ENCODE measurements at regions not wholly inside any gene's neighbourhood (a gene's known extent, or its start where the extent isn't known, plus 50 kb on each side); places are given as distances from the start of the nearest gene placed in this dataset.

DNA sequence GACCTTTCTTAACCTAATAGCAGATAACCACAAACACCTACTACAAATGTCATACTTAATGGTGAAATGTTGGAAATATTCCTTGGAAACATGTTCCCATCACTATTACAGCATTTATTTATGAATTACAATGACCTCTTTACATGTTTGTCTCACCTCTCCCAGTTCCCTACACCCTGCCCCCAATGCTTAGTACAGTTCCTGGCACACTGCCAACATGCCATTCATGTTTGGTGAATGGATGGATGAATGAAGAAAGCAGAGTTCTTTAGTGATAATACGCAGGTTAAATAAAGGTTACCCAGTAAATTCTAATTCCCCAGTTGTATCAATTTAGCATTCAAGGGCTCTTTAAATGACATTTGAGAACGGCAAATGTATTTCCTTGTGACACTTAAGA, 259.9 kb upstream of the ATP11B start:
- Mint-ChIP-seq H3K4me3 (no peak overlapping the region), H3K4me1 (no peaks in the 10 kb centered on the region), H3K36me3 (ENCODE audit: low read depth) (no peaks in the 10 kb centered on the region), H3K9me3 (no peaks in the 10 kb centered on the region), H3K27ac (no peak overlapping the region), H3K27me3 (no peaks in the 10 kb centered on the region)
- DNase-seq: no peak
- ChIA-PET POLR2A (no interaction called here), CTCF (no interaction called here)

DNA sequence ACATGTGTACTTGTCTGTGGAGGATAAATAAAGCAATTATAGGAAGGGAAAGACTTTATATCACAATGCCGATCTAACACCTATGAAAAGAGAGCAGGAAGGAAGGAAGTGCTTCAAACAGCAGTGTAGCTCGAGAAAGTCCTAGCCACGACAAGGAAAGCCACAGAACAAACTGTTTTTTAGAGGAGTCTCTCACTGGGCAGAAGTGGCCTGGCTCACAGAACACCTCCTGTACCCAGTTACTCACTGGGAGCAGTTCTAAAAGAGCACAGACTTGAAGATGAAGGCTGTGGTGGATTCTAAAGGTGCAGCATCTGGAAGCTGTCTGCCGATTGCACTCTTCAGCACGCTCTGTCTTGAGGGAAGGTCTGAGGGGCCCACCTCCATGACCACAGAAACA, 248.8 kb upstream of the ATP11B start:
- Mint-ChIP-seq H3K27ac (no peak overlapping the region), H3K4me3 (no peak overlapping the region), H3K4me1 (no peaks in the 10 kb centered on the region), H3K36me3 (ENCODE audit: low read depth) (no peaks in the 10 kb centered on the region), H3K27me3 (peaks cover 2% of the 10 kb centered on the region), H3K9me3 (no peaks in the 10 kb centered on the region)
- DNase-seq: no peak
- ChIA-PET CTCF (interaction anchor here (1.2 kb wide), 1 partner anchor 19 kb away, joined by 3 read pairs; no protein-coding TSS in a partner anchor), POLR2A (no interaction called here)

DNA sequence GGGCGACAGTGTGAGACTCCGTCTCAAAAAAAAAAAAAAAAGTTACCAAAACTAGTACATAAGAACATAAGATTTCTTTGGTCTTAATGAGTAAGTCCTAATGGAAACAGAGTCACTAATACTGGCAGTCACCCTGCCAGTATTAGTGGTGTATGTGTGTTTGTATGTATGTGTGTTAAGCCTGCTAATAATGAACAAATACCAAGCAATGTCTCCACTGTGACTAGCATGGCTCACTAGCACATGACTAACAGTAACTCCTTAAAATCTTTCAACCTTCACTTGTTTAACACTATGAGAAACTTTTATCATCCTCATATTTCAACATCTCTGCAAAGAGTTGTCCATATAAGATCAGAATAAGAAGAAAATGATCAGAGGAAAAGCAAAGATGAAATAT, 231.0 kb upstream of the ATP11B start:
- no peak overlapping the region for H3K27ac Mint-ChIP-seq
- H3K9me3 Mint-ChIP-seq: no peaks in the 10 kb centered on the region
- DNase-seq: no peak
- H3K4me1 Mint-ChIP-seq: no peaks in the 10 kb centered on the region
- peaks cover 11% of the 10 kb centered on the region for H3K27me3 Mint-ChIP-seq
- ChIA-PET CTCF (interaction anchor here (0.7 kb wide), 1 partner anchor 102 kb away, joined by 4 read pairs; no protein-coding TSS in a partner anchor), POLR2A (no interaction called here)
- H3K36me3 Mint-ChIP-seq (ENCODE audit: low read depth): no peaks in the 10 kb centered on the region
- H3K4me3 Mint-ChIP-seq: no peak overlapping the region

DNA sequence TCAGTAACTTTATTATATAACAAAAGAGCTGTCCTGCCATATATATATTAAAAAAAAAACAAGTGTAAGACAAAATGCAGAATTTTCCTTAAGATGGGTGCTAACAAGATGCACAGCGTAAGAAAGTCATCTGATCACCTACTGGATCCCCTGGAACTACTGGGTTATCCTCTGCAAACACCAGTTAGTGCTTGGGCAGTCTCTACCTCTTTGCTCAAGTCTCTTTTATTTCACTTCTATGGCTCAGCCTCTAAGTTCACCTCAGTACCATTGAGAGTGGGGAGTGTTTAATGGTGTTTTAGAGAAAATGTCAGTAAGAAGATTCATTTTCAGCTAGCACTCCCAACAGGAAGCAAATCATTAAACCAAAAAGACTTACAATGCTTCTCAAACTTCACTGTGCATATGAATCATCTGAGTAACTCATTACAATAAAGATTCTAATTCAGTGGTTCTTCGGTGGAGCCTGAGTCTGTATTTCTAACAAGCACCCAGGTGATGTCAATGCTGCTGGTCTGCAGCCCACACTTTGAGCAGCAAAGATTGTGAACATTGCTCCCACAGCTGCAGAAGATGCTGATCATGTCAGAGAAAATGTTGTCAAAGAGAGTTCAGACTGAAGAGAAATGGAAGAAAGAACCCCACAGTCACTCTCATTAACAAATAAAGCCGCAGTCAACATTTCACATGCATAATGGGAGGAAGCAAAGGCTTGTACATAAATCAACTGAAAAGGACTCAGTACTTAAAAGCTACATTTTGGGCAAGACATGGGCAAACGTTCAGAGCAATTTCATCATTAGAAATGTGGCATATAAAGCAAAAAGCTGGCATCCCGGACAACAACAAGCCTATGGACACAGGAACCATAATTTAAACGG, 227.1 kb upstream of the ATP11B start:
- no peak overlapping the region for H3K4me3 Mint-ChIP-seq
- no peak for DNase-seq
- H3K27me3 Mint-ChIP-seq: peaks cover 11% of the 10 kb centered on the region
- ChIA-PET POLR2A (no interaction called here), CTCF (no interaction called here)
- H3K9me3 Mint-ChIP-seq: no peaks in the 10 kb centered on the region
- H3K4me1 Mint-ChIP-seq: no peaks in the 10 kb centered on the region
- H3K36me3 Mint-ChIP-seq (ENCODE audit: low read depth): no peaks in the 10 kb centered on the region
- no peak overlapping the region for H3K27ac Mint-ChIP-seq

DNA sequence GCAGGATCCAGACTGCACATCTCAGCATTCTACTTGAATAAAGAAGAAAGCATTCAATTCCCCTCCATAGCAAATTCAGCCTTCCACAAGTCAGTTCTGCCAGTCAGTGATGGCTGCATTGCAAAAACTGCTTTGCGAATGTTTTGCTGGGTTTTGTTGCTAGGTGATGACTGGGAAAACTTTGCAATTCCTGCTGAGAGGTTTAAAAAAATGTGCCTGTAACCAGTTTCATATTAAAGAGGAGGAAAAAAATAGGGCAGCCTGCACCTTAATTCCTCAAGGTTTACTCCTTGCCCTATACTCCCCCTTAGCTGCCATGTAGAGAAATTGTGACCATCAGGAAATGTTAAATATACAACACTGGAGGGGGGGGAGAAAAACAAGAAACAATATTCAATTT, 225.6 kb upstream of the ATP11B start:
- H3K27me3 Mint-ChIP-seq: peaks cover 11% of the 10 kb centered on the region
- POLR2A ChIA-PET: no interaction called here
- no peak overlapping the region for H3K4me3 Mint-ChIP-seq
- H3K27ac Mint-ChIP-seq: no peak overlapping the region
- DNase-seq: no peak
- no peaks in the 10 kb centered on the region for H3K36me3 Mint-ChIP-seq (ENCODE audit: low read depth)
- CTCF ChIA-PET: interaction anchor here (0.6 kb wide), 1 partner anchor 1422 kb away, joined by 3 read pairs; no protein-coding TSS in a partner anchor
- no peaks in the 10 kb centered on the region for H3K4me1 Mint-ChIP-seq
- H3K9me3 Mint-ChIP-seq: no peaks in the 10 kb centered on the region

DNA sequence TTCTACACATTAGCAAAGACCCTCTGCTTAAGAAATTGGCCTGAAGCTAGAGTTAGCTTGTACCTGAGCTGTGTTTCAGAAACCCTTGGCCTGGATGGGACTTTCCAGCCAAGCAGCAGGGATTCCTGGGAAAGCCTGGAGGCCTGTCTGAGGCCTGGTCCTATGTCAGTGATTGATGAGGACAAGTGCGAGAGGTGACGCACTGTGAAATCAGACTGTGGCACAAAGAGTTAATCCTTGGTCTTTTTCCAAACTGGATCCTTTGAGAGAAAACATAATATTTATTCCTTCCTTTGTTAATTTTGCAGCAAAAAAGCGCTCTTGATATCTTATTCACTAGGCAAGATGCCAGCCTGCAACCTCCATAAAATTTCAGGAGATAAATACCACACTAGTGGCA, 225.0 kb upstream of the ATP11B start:
- POLR2A ChIA-PET: no interaction called here
- Mint-ChIP-seq H3K4me1 (no peaks in the 10 kb centered on the region), H3K27ac (no peak overlapping the region), H3K27me3 (peaks cover 11% of the 10 kb centered on the region), H3K9me3 (peaks cover 3% of the 10 kb centered on the region), H3K4me3 (no peak overlapping the region), H3K36me3 (ENCODE audit: low read depth) (no peaks in the 10 kb centered on the region)
- CTCF ChIA-PET: interaction anchor here (0.5 to 0.6 kb wide), 2 partner anchors 159 to 1422 kb away, joined by 3 to 4 read pairs; no protein-coding TSS in a partner anchor
- DNase-seq: no peak

DNA sequence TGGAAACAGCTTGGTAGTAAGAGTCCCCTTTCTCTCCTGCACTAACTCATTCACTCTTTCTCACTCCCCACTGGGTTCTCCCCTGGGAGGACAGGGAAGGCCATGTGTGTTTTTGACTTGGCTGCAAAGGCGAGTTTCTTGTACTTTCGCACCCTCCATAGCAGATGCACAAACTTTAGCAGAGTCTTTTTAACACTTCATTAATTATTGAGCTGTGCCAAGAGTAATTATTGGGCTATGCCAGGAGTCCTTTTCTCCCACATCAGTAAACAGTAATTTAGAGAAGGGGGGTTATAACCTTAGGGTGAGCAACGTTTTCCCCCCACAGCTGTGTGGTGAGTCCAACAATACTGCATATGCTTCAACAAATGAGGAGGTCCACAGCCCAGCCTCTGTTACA, 224.4 kb upstream of the ATP11B start:
- peaks cover 3% of the 10 kb centered on the region for H3K9me3 Mint-ChIP-seq
- no peak overlapping the region for H3K4me3 Mint-ChIP-seq
- DNase-seq: no peak
- H3K4me1 Mint-ChIP-seq: no peaks in the 10 kb centered on the region
- POLR2A ChIA-PET: no interaction called here
- no peaks in the 10 kb centered on the region for H3K36me3 Mint-ChIP-seq (ENCODE audit: low read depth)
- CTCF ChIA-PET: interaction anchor here (0.5 kb wide), 1 partner anchor 159 kb away, joined by 4 read pairs; no protein-coding TSS in a partner anchor
- peaks cover 13% of the 10 kb centered on the region for H3K27me3 Mint-ChIP-seq
- no peak overlapping the region for H3K27ac Mint-ChIP-seq

DNA sequence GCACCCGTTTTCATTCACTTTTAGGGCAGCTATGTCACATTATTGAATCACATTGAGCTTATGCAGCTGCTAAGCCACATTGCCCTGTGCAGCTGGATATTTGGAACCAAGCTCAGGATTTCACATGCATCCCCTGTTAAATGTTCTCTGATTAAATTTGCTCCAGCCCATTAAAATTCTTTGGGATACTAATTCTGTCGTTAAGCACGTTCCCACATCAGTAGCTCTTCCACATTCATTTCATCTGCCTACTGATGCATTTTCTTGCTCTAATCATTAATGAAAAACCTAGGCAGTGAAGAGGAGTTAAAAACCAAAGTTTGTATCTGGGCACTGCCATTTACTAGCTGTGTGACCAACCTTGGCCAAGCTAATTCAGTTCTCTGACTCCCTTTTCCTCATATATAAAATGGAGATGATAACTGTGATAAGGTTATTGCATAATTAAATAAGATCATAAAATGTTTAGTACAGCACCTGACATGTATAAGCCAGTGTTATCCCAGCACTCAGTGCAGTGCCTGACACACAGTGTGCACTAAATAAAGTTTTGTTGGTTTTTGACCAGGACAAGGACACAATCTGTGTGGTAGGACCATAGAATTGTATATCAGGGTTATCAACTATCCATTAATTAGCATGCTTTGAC, 222.2 kb upstream of the ATP11B start:
- POLR2A ChIA-PET: no interaction called here
- Mint-ChIP-seq H3K4me3 (no peak overlapping the region), H3K4me1 (no peaks in the 10 kb centered on the region), H3K36me3 (ENCODE audit: low read depth) (no peaks in the 10 kb centered on the region), H3K27ac (no peak overlapping the region), H3K27me3 (peaks cover 11% of the 10 kb centered on the region), H3K9me3 (peaks cover 6% of the 10 kb centered on the region)
- DNase-seq: no peak
- CTCF ChIA-PET: no interaction called here

DNA sequence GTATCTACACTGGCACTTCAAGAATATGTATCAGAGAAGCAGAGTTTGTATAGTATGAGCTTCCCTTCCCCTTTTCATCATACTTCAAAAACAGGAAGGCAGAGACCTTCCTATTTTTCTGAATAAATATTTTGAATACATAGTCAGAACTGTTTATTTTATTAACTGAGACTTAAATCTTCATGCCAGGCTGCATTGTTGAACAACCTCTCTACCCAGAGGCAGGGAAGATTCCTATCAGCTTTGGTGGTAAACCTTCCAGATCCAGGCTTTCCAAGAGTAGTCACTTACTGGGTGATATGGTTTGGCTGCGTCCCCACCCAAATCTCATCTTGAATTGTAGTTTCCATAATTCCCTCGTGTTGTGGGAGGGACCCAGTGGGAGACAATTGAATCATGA, 217.4 kb upstream of the ATP11B start:
- ChIA-PET POLR2A (no interaction called here), CTCF (no interaction called here)
- Mint-ChIP-seq H3K9me3 (peaks cover 6% of the 10 kb centered on the region), H3K36me3 (ENCODE audit: low read depth) (no peaks in the 10 kb centered on the region), H3K27me3 (peaks cover 5% of the 10 kb centered on the region), H3K4me1 (no peaks in the 10 kb centered on the region), H3K4me3 (no peak overlapping the region), H3K27ac (no peak overlapping the region)
- DNase-seq: no peak

DNA sequence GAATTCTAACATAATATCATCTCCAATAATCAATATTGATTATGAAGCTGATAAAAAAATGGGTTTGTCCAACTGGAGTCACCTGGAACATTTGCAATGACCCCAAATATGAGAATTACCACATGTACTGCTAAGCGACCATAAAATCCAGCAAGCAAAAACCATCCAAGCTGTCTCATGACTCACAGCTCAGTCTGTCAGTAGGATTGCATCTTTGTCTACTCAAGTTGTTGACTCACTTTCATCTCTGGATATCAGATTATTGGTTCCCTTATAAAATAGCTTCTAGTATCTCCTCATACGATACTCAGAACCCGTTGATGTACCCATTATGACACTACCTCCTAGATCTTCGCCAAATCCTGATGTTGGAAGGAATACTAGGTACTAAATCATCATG, 209.8 kb upstream of the ATP11B start:
- CTCF ChIA-PET: no interaction called here
- H3K9me3 Mint-ChIP-seq: no peaks in the 10 kb centered on the region

DNA sequence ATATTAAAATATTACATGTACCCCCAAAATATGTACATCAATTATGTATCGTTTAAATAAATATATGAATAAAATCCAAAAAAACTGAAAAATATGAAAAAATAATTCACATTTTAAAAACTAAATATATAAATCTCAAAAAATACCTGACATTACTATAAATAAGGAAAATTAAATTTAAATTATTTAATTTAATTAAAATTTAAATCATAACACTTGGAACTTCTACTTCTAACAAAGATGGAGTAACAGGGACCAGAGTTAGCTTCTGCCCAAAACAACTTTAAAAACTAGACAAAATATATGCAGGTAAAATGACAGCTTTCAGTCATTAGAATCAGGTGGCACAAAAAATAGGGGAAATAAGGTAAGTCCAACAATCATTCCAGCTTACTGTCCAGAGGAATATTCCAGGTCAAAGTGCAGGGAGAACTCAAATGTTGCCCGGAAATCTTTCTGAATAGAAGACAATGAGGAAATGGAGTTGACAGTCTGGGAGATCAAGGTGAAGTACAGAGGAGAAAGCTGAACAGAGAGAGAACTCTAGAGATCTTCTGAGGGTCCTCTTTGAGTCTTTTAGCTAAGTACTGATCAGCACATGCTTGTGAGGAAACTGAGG, 207.7 kb upstream of the ATP11B start:
- H3K9me3 Mint-ChIP-seq: no peaks in the 10 kb centered on the region
- ChIA-PET POLR2A (no interaction called here), CTCF (no interaction called here)
- no peak overlapping the region for H3K27ac Mint-ChIP-seq
- no peak overlapping the region for H3K4me3 Mint-ChIP-seq
- H3K4me1 Mint-ChIP-seq: no peaks in the 10 kb centered on the region
- H3K27me3 Mint-ChIP-seq: peaks cover 4% of the 10 kb centered on the region
- DNase-seq: no peak
- no peaks in the 10 kb centered on the region for H3K36me3 Mint-ChIP-seq (ENCODE audit: low read depth)

More for the DNA sequence above, 209.8 kb upstream of the ATP11B start:
- Mint-ChIP-seq H3K27ac (no peak overlapping the region), H3K4me3 (no peak overlapping the region), H3K27me3 (peaks cover 4% of the 10 kb centered on the region), H3K36me3 (ENCODE audit: low read depth) (no peaks in the 10 kb centered on the region), H3K4me1 (no peaks in the 10 kb centered on the region)
- DNase-seq: no peak
- POLR2A ChIA-PET: no interaction called here

DNA sequence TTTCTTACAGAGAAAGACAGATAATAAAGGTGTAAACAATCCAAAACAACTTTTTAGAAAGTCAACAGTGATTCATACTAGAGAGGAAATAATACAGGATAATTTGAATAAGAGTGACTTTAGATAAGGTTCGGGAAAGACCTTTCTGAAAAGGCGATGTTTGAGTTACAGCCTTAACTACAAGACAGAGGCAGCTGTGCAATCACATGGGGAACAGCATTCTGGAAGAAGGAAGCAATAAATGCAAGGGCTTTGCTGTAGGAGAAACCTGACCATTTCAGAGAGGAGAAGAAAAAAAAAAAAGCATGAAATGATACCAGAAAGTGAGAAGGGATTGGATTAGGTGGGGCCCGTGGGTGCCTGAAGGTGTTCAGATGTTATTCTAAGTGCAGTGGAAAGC, 200.6 kb upstream of the ATP11B start:
- DNase-seq: no peak
- Mint-ChIP-seq H3K4me3 (no peak overlapping the region), H3K9me3 (no peaks in the 10 kb centered on the region), H3K36me3 (ENCODE audit: low read depth) (no peaks in the 10 kb centered on the region), H3K27ac (no peak overlapping the region), H3K4me1 (no peaks in the 10 kb centered on the region), H3K27me3 (no peaks in the 10 kb centered on the region)
- ChIA-PET POLR2A (no interaction called here), CTCF (interaction anchor here (0.6 kb wide), 2 partner anchors 439 to 610 kb away, joined by 3 to 8 read pairs; no protein-coding TSS in a partner anchor)

DNA sequence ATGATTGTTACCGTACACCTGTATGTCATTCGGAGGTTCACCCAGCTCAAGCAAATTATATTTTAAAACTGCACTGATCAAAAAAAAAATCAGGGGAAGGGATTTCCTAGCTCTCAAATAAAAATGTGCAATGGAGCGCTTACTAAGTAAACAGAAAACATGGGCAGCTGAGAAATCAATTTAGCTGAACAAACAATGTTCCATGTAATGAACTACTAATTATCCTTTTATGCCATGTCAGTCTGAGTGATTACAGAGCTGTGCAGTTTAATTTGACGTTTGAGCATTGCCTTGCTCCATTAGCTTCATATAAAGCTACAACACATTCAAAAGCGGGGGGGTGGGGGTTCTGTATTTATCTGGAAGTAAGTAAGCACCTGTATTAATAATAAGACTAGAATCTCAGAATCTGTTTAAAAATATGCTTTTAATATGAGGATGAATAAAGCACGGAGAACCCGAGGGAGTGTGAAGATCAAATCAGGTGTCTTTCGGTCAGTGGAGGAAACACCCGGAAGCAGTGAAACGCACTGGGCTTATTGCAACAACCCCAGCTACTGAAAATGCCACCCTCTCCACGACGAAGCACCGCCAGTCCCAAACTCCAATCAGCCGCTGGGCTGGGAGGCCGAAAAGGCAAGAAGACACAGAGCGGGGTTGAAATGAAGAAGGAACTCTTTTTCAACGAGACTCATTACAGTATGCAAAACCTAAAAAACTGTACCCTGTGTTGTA, 196.5 kb upstream of the ATP11B start:
- Mint-ChIP-seq H3K36me3 (ENCODE audit: low read depth) (no peaks in the 10 kb centered on the region), H3K4me1 (no peaks in the 10 kb centered on the region), H3K27me3 (no peaks in the 10 kb centered on the region), H3K9me3 (no peaks in the 10 kb centered on the region), H3K27ac (no peak overlapping the region), H3K4me3 (no peak overlapping the region)
- ChIA-PET POLR2A (no interaction called here), CTCF (interaction anchor here (1.3 kb wide), 1 partner anchor 18 kb away, joined by 4 read pairs; no protein-coding TSS in a partner anchor)
- DNase-seq: no peak

Data from activated CD4-positive, alpha-beta T cell treated with anti-CD3 and anti-CD28 coated beads, Interleukin-2, amount 10 ng/mL, durations not matched to agents 7 days and 5 days (primary cell).